Body of pancreas (tissue), 4 donors: ENCODE measurements at regions not wholly inside any gene's neighbourhood (a gene's known extent, or its start where the extent isn't known, plus 50 kb on each side); places are given as distances from the start of the nearest gene placed in this dataset.

Source experiments
- ATAC-seq: fragments of 150-250 bp; one replicate; pipeline ENCODE4 v1.9.1; 2016
- DNase-seq, 4 donors: peaks; one replicate each; pipeline ENCODE4 v3.0.0-alpha.2; 2019
- H3K27ac ChIP-seq, 4 donors: fragments of 200-600 bp; sonication (generic); 1 replicate in 3 of 4; 2 replicates in 1 of 4; pipeline versions ENCODE4 v1.5.1 to v1.6.1; 2016 to 2019; ENCODE audit warnings: mild to moderate bottlenecking in 1 of 4, mixed read lengths in 1 of 4, moderate library complexity in 1 of 4
- H3K27me3 ChIP-seq, 2 donors: fragments of 200-600 bp; sonication (generic); one replicate each; pipeline ENCODE4 v1.6.0; 2016; ENCODE audit warnings: mild to moderate bottlenecking in 1 of 2
- H3K36me3 ChIP-seq, 2 donors: fragments of 200-600 bp; sonication (generic); replicated peaks in 1 of 2; 2 replicates each; pipeline ENCODE4 v1.5.1; 2016; ENCODE audit warnings: low read depth in 2 of 2; ENCODE audit not compliant: insufficient read depth in 1 of 2
- H3K4me1 ChIP-seq: fragments of 200-600 bp; sonication (generic); one replicate; pipeline ENCODE4 v1.6.0; 2016
- H3K4me3 ChIP-seq, 2 donors: fragments of 200-600 bp; sonication (generic); 1 replicate in 1 of 2; 2 replicates in 1 of 2; pipeline ENCODE4 v1.5.1; 2016 to 2019
- H3K9me3 ChIP-seq, 3 donors: fragments of 200-600 bp; sonication (generic); 1 replicate in 2 of 3; 2 replicates in 1 of 3; pipeline ENCODE4 v1.5.1; 2016
- POLR2A ChIP-seq, 3 donors: fragments of 450-650 bp; IDR thresholded peaks; one replicate each; pipeline ENCODE4 v1.6.1; 2016; ENCODE audit warnings: antibody characterized with exemption in 3 of 3, mild to moderate bottlenecking in 2 of 3
- WGBS, 2 donors: methylation state at CpG; one replicate each; pipeline ENCODE4 v1.1.5; 2017; 5-methylcytosine and 5-hydroxymethylcytosine counted together
- intact Hi-C: fragments of 100-400 bp; cut with DNase I; formaldehyde crosslinking; loops from one replicate; pipeline ENCODE4 v1.15.1; 2023
- TF ChIP-seq, protein P1 (sequence below), 7 experiments: fragments of 450-650 bp in 4 of 7; fragments of 200-600 bp in 3 of 7; sonication (generic) in 3 of 7; IDR thresholded peaks; one replicate each; pipeline ENCODE4 v1.5.1; 2016 to 2019; ENCODE audit warnings: antibody characterized with exemption in 7 of 7

DNA sequence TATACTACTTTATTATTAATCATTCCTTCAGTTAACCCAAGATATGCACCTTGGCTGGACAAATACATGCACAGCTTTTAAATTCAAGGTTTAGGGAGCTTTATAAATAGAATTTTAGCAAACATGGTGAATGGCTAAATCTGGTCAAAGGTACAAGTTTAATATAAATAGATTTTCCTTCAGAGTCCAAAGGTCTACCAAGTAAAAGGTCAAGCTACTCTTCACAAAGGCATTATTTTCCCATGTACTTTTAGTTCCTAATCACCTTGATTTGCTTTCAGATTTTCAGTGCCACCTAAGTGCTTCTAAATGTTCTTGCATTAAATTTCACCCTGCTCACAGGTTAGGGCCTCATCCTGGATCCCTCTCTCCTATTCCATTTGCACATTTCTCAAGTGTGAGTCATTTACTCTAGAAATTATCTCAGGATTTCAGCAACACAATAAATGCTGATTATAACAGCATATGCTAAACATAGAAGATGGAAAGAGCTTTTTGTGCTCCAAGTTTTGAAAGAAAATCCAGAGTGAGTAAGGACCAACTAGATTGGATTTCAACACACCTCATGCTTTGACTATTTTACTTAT, 459.4 kb upstream of the ITGA1 start:
- no peak overlapping the region for H3K4me3 ChIP-seq
- H3K27ac ChIP-seq, result no peak overlapping the region
- H3K27me3 ChIP-seq, result no peaks in the 10 kb centered on the region
- DNase-seq (no peak), ATAC-seq (no peak)
- TF ChIP-seq, protein P1, sequence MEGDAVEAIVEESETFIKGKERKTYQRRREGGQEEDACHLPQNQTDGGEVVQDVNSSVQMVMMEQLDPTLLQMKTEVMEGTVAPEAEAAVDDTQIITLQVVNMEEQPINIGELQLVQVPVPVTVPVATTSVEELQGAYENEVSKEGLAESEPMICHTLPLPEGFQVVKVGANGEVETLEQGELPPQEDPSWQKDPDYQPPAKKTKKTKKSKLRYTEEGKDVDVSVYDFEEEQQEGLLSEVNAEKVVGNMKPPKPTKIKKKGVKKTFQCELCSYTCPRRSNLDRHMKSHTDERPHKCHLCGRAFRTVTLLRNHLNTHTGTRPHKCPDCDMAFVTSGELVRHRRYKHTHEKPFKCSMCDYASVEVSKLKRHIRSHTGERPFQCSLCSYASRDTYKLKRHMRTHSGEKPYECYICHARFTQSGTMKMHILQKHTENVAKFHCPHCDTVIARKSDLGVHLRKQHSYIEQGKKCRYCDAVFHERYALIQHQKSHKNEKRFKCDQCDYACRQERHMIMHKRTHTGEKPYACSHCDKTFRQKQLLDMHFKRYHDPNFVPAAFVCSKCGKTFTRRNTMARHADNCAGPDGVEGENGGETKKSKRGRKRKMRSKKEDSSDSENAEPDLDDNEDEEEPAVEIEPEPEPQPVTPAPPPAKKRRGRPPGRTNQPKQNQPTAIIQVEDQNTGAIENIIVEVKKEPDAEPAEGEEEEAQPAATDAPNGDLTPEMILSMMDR (IDR thresholded peaks at IDR 0.05), result no peak
- TF ChIP-seq POLR2A (IDR thresholded peaks at IDR 0.05), result no peak
- H3K36me3 ChIP-seq, result no peaks in the 10 kb centered on the region
- intact Hi-C loops, result no loop called here
- H3K4me1 ChIP-seq, result no peaks in the 10 kb centered on the region
- no peaks in the 10 kb centered on the region for H3K9me3 ChIP-seq

DNA sequence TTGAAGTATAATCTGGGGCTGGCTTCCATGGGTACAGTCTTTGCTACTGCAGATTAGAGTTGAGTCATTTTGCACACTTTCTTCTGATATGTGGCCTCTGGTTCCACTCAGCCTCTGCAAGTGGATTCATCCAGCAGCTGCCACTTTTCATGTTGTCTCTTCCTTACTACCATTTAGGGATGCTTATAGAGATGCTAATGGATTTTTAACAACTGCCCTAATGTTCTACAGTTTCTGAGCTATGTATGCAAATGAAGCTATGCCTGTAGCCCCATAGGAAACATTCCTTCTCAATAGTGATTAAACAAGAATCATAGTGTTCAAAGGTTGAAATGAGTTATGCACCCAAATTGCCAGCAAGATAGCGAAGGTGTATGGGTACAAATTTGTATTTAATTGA, 456.0 kb upstream of the ITGA1 start:
- intact Hi-C loops, result no loop called here
- no peaks in the 10 kb centered on the region for H3K4me1 ChIP-seq
- ATAC-seq (no peak), DNase-seq (no peak)
- H3K9me3 ChIP-seq, result no peaks in the 10 kb centered on the region
- H3K27ac ChIP-seq, result no peak overlapping the region
- no peak overlapping the region for H3K4me3 ChIP-seq
- WGBS, 2 donors, result 74 to 94% methylated on average over 1 of the region's 1 CpG
- H3K36me3 ChIP-seq, result no peaks in the 10 kb centered on the region
- TF ChIP-seq, protein P1 (IDR thresholded peaks at IDR 0.05), result no peak
- no peak for TF ChIP-seq POLR2A (IDR thresholded peaks at IDR 0.05)
- no peaks in the 10 kb centered on the region for H3K27me3 ChIP-seq

DNA sequence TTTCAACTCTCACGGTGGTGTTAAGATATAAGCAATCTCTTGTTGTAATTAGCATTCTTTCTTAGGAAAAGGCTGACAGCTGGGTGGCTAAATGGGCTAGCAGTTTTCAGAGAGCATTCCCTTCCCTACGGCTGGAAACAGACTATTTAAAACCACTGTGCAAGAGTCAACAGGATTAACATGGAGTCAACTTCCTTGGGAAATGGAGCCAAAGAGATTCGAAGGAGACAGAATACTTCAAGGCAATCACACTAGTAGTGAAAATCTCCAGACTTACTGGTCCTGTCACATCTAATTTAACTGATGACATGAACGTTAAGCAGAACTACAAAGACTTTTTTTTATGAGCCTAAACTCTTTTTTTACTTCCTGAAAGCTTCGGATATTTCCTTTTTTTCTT, 453.3 kb upstream of the ITGA1 start:
- H3K36me3 ChIP-seq, result no peaks in the 10 kb centered on the region
- DNase-seq (no peak), ATAC-seq (no peak)
- intact Hi-C loops, result no loop called here
- TF ChIP-seq, protein P1 (IDR thresholded peaks at IDR 0.05), result no peak
- no peak for TF ChIP-seq POLR2A (IDR thresholded peaks at IDR 0.05)
- 18 to 26% methylated on average over 5 of the region's 5 CpGs for WGBS, 2 donors
- no peak overlapping the region for H3K4me3 ChIP-seq
- H3K9me3 ChIP-seq, result no peaks in the 10 kb centered on the region
- H3K4me1 ChIP-seq, result no peaks in the 10 kb centered on the region
- H3K27me3 ChIP-seq, result no peaks in the 10 kb centered on the region
- H3K27ac ChIP-seq, result no peak overlapping the region

DNA sequence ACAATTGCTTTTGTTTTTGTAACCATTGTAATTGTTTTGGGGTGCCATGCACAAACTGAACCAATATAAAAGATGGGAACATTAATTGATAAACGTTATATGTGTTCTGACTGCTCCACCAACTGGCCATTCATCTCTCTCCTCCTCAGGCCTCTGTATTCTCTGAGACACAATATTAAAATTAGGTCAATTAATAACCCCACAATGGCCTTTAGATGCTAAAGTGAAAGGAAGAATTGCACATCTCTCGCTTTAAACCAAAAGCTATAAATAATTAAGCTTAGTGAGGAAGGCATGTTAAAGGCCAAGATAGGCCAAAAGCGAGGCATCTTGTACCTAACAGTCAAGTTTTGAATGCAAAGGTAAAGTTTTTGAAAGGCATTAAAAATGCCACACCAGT, 448.4 kb upstream of the ITGA1 start:
- 62 to 63% methylated on average over 3 of the region's 3 CpGs for whole genome bisulfite sequencing, 2 donors
- Histone ChIP-seq H3K9me3 (no peaks in the 10 kb centered on the region), H3K36me3 (no peaks in the 10 kb centered on the region), H3K4me1 (no peaks in the 10 kb centered on the region), H3K4me3 (no peak overlapping the region), H3K27ac (no peak overlapping the region), H3K27me3 (no peaks in the 10 kb centered on the region)
- ATAC-seq, result no peak
- DNase-seq, result no peak
- intact Hi-C loops, result no loop called here
- TF ChIP-seq POLR2A (IDR thresholded peaks at IDR 0.05), result no peak
- TF ChIP-seq, protein P1 (IDR thresholded peaks at IDR 0.05), result no peak

DNA sequence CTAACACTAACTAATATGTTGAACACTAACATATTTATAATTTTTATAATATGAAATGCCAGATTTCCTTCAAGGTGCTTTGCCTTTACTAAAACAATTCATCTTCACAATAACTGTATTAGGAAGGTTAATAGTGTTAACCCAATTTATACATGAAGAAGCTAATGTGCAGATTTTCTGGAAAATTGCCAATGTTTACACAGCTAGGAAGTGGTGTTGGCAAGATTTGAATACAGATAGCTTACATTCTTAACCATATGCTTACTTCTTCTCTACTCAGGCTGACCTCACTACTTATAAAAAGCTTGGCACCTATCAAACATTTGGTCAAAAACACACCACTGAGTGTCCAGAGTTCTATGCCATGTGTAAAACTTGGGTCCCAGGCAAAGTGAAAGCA, 445.4 kb upstream of the ITGA1 start:
- Histone ChIP-seq H3K27me3 (no peaks in the 10 kb centered on the region), H3K9me3 (no peaks in the 10 kb centered on the region), H3K4me1 (no peaks in the 10 kb centered on the region), H3K4me3 (no peak overlapping the region), H3K36me3 (no peaks in the 10 kb centered on the region), H3K27ac (no peak overlapping the region)
- TF ChIP-seq POLR2A (IDR thresholded peaks at IDR 0.05), result no peak
- TF ChIP-seq, protein P1 (IDR thresholded peaks at IDR 0.05), result no peak
- intact Hi-C loops, result no loop called here
- ATAC-seq (no peak), DNase-seq (no peak)
